K562 (cell line): ENCODE measurements at regions not wholly inside any gene's neighbourhood (a gene's known extent, or its start where the extent isn't known, plus 50 kb on each side); places are given as distances from the start of the nearest gene placed in this dataset.

Experiments used
- ATAC-seq: fragments of 200-7000 bp; cut with Tn5 transposase; 3 replicates; pipeline ENCODE4 v1.9.1; 2020; ENCODE audit warnings: moderate library complexity
- BruUV-seq: library from RNA; stranded (reverse); fragments of 400-500 nt; replicated peaks from 2 replicates; lab custom pipeline; 2021; lab: Mats Ljungman, UMichigan
- CTCF ChIA-PET: fragments of 300-600 bp; formaldehyde crosslinking; extraction: SDS; loops from one replicate; lab custom pipeline; 2021; ENCODE audit warnings: low intra/inter-chr PET ratio; lab: Yijun Ruan, JAX
- POLR2A ChIA-PET: fragments of 300-600, 350-650 bp; sonication (Branson Sonifier 250); formaldehyde crosslinking; extraction: SDS; loops from one replicate; lab custom pipeline; 2021; ENCODE audit warnings: antibody characterized with exemption, inconsistent platforms; lab: Yijun Ruan, JAX
- DNase-seq, 4 experiments: peaks; one replicate each; pipeline versions ENCODE4 v3.0.0 to v3.0.0-alpha.2; 2011 to 2018; ENCODE audit warnings: low spot score in 3 of 4, mixed read lengths in 3 of 4; ENCODE audit errors: extremely low read depth in 1 of 4
- FAIRE-seq: peaks from 2 replicates; lab custom pipeline; 2011; peaks lifted over from hg19 to GRCh38; lab: Jason Lieb, UNC
- H2AFZ ChIP-seq: 2 replicates; pipeline ENCODE4 v1.6.0; 2011; ENCODE audit warnings: low read depth, low read length, control low read depth, inconsistent platforms
- H3K27ac ChIP-seq: fragments of 200-600 bp; 3 replicates; pipeline ENCODE4 v1.8.0; 2011; ENCODE audit warnings: low read depth, mild to moderate bottlenecking, control low read depth, inconsistent platforms, low read length, moderate library complexity, mixed read lengths; ENCODE audit errors: extremely low read depth
- H3K27me3 ChIP-seq, 2 experiments: fragments of 300-600 bp in 1 of 2; 2 replicates in 1 of 2; 3 replicates in 1 of 2; pipeline versions ENCODE4 v1.6.0 to v1.8.0; 2011; ENCODE audit warnings: inconsistent platforms in 2 of 2, low read length in 2 of 2, mild to moderate bottlenecking in 1 of 2, mixed read lengths in 1 of 2, moderate library complexity in 1 of 2; ENCODE audit not compliant: control insufficient read depth in 2 of 2, insufficient read depth in 2 of 2
- H3K36me3 ChIP-seq: fragments of 300-600 bp; 3 replicates; pipeline ENCODE4 v1.8.0; 2011; ENCODE audit warnings: mild to moderate bottlenecking, low read length, inconsistent platforms; ENCODE audit not compliant: control insufficient read depth, insufficient read depth
- H3K4me1 ChIP-seq, 2 experiments: fragments of 200-600 bp in 1 of 2; replicated peaks in 1 of 2; 2 replicates in 1 of 2; 3 replicates in 1 of 2; pipeline versions ENCODE4 v1.5.1 to v1.8.0; 2011; ENCODE audit warnings: inconsistent platforms in 2 of 2, low read length in 2 of 2, mild to moderate bottlenecking in 1 of 2, mixed read lengths in 1 of 2, moderate library complexity in 1 of 2; ENCODE audit not compliant: control insufficient read depth in 2 of 2, insufficient read depth in 2 of 2
- H3K4me2 ChIP-seq: 2 replicates; pipeline ENCODE4 v1.6.1; 2011; ENCODE audit warnings: low read length, control low read depth, inconsistent platforms, mixed read lengths; ENCODE audit not compliant: insufficient read depth
- H3K4me3 ChIP-seq: fragments of 200-600 bp; sonication (generic), shearing (Covaris generic); 2 replicates; pipeline ENCODE4 v1.5.1; 2016; ENCODE audit warnings: control low read depth, inconsistent platforms
- H3K79me2 ChIP-seq: fragments of 200-600 bp; 3 replicates; pipeline ENCODE4 v1.8.0; 2011; ENCODE audit warnings: low read length, inconsistent platforms; ENCODE audit not compliant: control insufficient read depth, insufficient read depth
- H3K9ac ChIP-seq, 2 experiments: 2 replicates each; pipeline versions ENCODE4 v1.6.0 to v1.6.1; 2011; ENCODE audit warnings: low read depth in 2 of 2, low read length in 2 of 2, control low read depth in 1 of 2, inconsistent platforms in 1 of 2, mild to moderate bottlenecking in 1 of 2, mixed read lengths in 1 of 2; ENCODE audit not compliant: insufficient read depth in 1 of 2
- H3K9me1 ChIP-seq: one replicate; pipeline ENCODE4 v1.6.0; 2011; ENCODE audit warnings: inconsistent platforms, mild to moderate bottlenecking, low read length, moderate library complexity; ENCODE audit not compliant: control insufficient read depth, insufficient read depth
- H3K9me3 ChIP-seq: replicated peaks from 2 replicates; pipeline ENCODE4 v1.5.1; 2011; ENCODE audit warnings: low read depth, low read length, inconsistent platforms; ENCODE audit not compliant: control insufficient read depth, insufficient read depth
- H4K20me1 ChIP-seq: replicated peaks from 2 replicates; pipeline ENCODE4 v1.6.1; 2011; ENCODE audit warnings: low read length, inconsistent platforms, mixed read lengths; ENCODE audit not compliant: control insufficient read depth, insufficient read depth
- AFF4 ChIP-seq: sonication (generic); formaldehyde crosslinking; IDR thresholded peaks from 2 replicates; pipeline ENCODE4 v1.8.0; 2023; ENCODE audit warnings: mild to moderate bottlenecking, missing genetic modification reagents
- HMG20A ChIP-seq: fragments of 450-650 bp; formaldehyde crosslinking; conservative IDR thresholded peaks from 2 replicates; pipeline ENCODE4 v1.4.0; 2020; ENCODE audit warnings: mild to moderate bottlenecking, mixed read lengths
- HNRNPLL ChIP-seq: fragments of 200-400 bp; formaldehyde crosslinking; IDR thresholded peaks from 2 replicates; pipeline ENCODE4 v1.6.1; 2017; ENCODE audit warnings: low read length, low read depth, mild to moderate bottlenecking; ENCODE audit not compliant: poor library complexity, severe bottlenecking
- RBM22 ChIP-seq: fragments of 200-400 bp; formaldehyde crosslinking; IDR thresholded peaks from 2 replicates; pipeline ENCODE4 v1.6.1; 2018; ENCODE audit warnings: low read length, low read depth; ENCODE audit not compliant: poor library complexity, severe bottlenecking
- SAFB ChIP-seq: fragments of 200-400 bp; formaldehyde crosslinking; IDR thresholded peaks from 2 replicates; pipeline ENCODE4 v1.6.1; 2017; ENCODE audit warnings: low read depth, low read length, borderline replicate concordance
- SPI1 ChIP-seq: IDR thresholded peaks from 2 replicates; pipeline ENCODE4 v1.6.1; 2011; ENCODE audit warnings: low read depth, low read length, control low read depth, borderline replicate concordance
- ZZZ3 ChIP-seq: fragments of 450-650 bp; IDR thresholded peaks from 2 replicates; pipeline ENCODE4 v1.6.1; 2016; ENCODE audit warnings: antibody characterized with exemption, mild to moderate bottlenecking, moderate library complexity
- WGBS: fragments of 100-300 bp; shearing (Covaris generic); methylation state at CpG from one replicate; pipeline ENCODE4 v1.1.6; 2016; ENCODE audit warnings: low coverage, mixed read lengths; ENCODE audit not compliant: insufficient coverage; ENCODE audit errors: missing lambda C conversion rate; 5-methylcytosine and 5-hydroxymethylcytosine counted together
- in situ Hi-C: fragments of 300-500 bp; cut with MboI; formaldehyde crosslinking; loops from 4 replicates; pipeline ENCODE4 v1.15.0; 2018; ENCODE audit warnings: inconsistent platforms, mixed read lengths
- intact Hi-C: fragments of 100-400 bp; cut with micrococcal nuclease; formaldehyde crosslinking; loops from 2 replicates; pipeline ENCODE4 v1.14.2; 2022

DNA sequence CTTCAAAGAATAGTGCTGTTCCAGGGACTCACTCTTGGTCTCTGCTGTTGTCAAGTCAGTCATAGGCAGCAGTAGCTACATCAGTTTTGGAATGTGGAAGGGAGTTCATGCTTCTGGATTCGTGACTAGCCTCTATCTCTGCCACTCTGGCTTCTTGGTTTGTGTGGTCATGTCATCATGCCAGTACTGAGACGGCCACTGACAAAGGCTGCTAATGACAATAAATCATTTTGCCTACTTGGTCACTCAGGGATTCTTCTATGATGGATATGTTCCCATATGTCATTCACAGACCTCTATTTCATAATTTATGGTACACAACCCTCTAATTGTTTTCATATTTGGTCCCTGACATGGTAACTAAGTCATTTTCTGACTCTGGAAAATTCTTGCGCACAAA lies 450.8 kb upstream of the BOD1L1 start:
- no peak overlapping the region for H3K9ac ChIP-seq
- H3K9me3 ChIP-seq, result no peaks in the 10 kb centered on the region
- no peaks in the 10 kb centered on the region for H3K36me3 ChIP-seq
- no peaks in the 10 kb centered on the region for H4K20me1 ChIP-seq
- H3K4me3 ChIP-seq, result no peak overlapping the region
- ATAC-seq (no peak), DNase-seq (no peak), FAIRE-seq (no peak)
- H2AFZ ChIP-seq, result no peak overlapping the region
- H3K79me2 ChIP-seq, result no peaks in the 10 kb centered on the region
- POLR2A ChIA-PET, result no interaction called here
- in situ Hi-C loops, result no loop called here
- intact Hi-C loops, result no loop called here
- H3K27me3 ChIP-seq, result no peaks in the 10 kb centered on the region
- TF ChIP-seq ZZZ3, result no peak
- TF ChIP-seq HNRNPLL, result no peak
- no peak for TF ChIP-seq AFF4 (CRISPR knock-in tag)
- TF ChIP-seq RBM22, result no peak
- TF ChIP-seq HMG20A (CRISPR knock-in tag), result no peak
- TF ChIP-seq SAFB, result no peak
- TF ChIP-seq SPI1, result no peak
- no TSS peak for BruUV-seq
- no peak overlapping the region for H3K27ac ChIP-seq
- H3K9me1 ChIP-seq, result no peaks in the 10 kb centered on the region
- 5% methylated on average over 3 of the region's 3 CpGs for WGBS
- H3K4me1 ChIP-seq, result no peaks in the 10 kb centered on the region
- CTCF ChIA-PET, result no interaction called here
- no peak overlapping the region for H3K4me2 ChIP-seq
